Mesothelial cell of epicardium (in vitro differentiated cells): ENCODE measurements at regions not wholly inside any gene's neighbourhood (a gene's known extent, or its start where the extent isn't known, plus 50 kb on each side); places are given as distances from the start of the nearest gene placed in this dataset.

Experiments used
- DNase-seq, 2 experiments: peaks; one replicate each; pipeline ENCODE4 v3.0.0; 2021; ENCODE audit warnings: low spot score in 2 of 2; ENCODE audit not compliant: unreplicated experiment in 2 of 2
- H3K27ac Mint-ChIP-seq: 2 replicates; pipeline ENCODE4 v1.8.0; 2021; ENCODE audit warnings: mixed read lengths
- H3K27me3 Mint-ChIP-seq: 2 replicates; pipeline ENCODE4 v1.8.0; 2021; ENCODE audit warnings: low read depth, mixed read lengths
- H3K36me3 Mint-ChIP-seq: 2 replicates; pipeline ENCODE4 v1.8.0; 2021; ENCODE audit warnings: mixed read lengths
- H3K4me1 Mint-ChIP-seq: 2 replicates; pipeline ENCODE4 v1.8.0; 2021; ENCODE audit warnings: mixed read lengths
- H3K4me3 Mint-ChIP-seq: 2 replicates; pipeline ENCODE4 v1.8.0; 2021; ENCODE audit warnings: mild to moderate bottlenecking, moderate library complexity, mixed read lengths
- H3K9me3 Mint-ChIP-seq: 2 replicates; pipeline ENCODE4 v1.8.0; 2021; ENCODE audit warnings: mixed read lengths
- TF ChIP-seq, protein P1 (sequence below): fragments of 200-600 bp; sonication (generic); IDR thresholded peaks from one replicate; pipeline ENCODE4 v1.5.0; 2021; ENCODE audit warnings: antibody characterized with exemption; ENCODE audit not compliant: unreplicated experiment

DNA sequence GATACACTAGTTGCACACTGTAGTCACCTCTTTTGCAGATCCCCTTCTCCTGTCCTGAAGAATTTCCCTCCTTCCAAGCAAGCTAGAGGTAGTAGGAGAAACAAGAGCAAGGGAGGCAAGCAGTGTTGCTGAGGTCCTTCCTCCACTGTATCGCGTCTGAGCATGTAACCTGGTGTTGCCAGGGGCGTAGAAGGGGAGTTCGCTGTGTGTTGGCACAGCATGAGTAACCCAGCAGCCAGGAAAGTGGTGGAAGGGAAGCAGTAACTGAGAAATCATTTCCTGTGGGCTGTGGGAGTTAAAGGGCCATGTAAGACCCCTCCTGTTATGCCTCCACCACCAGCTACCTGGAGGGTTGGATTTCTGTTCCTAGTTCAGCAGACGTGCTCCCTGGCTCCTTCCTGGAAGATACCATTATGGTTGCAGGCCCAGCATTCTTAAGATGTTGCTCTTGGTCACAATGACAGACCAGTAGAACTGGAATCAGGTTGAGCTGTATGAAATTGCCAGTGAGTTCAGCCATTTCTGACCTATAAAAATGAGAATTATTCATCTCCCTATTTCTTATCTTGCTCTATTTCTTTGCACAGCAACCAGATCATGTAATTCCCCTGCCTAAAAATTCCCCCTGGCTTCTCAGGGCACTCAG, 215.3 kb upstream of the TOPAZ1 start:
- TF ChIP-seq, protein P1, sequence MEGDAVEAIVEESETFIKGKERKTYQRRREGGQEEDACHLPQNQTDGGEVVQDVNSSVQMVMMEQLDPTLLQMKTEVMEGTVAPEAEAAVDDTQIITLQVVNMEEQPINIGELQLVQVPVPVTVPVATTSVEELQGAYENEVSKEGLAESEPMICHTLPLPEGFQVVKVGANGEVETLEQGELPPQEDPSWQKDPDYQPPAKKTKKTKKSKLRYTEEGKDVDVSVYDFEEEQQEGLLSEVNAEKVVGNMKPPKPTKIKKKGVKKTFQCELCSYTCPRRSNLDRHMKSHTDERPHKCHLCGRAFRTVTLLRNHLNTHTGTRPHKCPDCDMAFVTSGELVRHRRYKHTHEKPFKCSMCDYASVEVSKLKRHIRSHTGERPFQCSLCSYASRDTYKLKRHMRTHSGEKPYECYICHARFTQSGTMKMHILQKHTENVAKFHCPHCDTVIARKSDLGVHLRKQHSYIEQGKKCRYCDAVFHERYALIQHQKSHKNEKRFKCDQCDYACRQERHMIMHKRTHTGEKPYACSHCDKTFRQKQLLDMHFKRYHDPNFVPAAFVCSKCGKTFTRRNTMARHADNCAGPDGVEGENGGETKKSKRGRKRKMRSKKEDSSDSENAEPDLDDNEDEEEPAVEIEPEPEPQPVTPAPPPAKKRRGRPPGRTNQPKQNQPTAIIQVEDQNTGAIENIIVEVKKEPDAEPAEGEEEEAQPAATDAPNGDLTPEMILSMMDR = no peak
- no peaks in the 10 kb centered on the region for H3K9me3 Mint-ChIP-seq
- peaks cover 72% of the 10 kb centered on the region for H3K27me3 Mint-ChIP-seq
- no peak overlapping the region for H3K4me3 Mint-ChIP-seq
- DNase-seq = no peak
- H3K4me1 Mint-ChIP-seq = peaks cover 7% of the 10 kb centered on the region
- no peak overlapping the region for H3K27ac Mint-ChIP-seq
- no peaks in the 10 kb centered on the region for H3K36me3 Mint-ChIP-seq

DNA sequence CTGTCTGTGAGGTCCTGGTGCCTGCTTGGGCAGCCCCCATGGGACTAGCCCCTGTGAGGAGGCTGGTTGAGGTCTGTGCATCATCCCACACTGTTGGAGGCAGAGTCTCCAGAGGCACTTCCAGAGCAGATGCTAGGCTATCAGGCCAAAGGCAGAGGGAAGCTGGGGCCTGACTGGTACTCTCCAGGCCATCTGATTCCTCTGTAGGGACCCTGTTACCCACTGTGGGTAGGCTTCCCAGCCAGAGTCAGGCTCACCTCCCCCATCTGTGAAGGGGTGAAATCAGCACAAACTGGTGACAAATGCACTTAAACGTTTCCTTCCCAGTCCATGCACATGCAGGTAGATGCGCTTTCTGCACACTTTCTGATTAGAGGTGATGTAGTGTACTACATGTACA, 212.6 kb upstream of the TOPAZ1 start:
- H3K9me3 Mint-ChIP-seq = no peaks in the 10 kb centered on the region
- DNase-seq = no peak
- H3K27me3 Mint-ChIP-seq = peaks cover 57% of the 10 kb centered on the region
- no peaks in the 10 kb centered on the region for H3K4me1 Mint-ChIP-seq
- TF ChIP-seq, protein P1 = no peak
- no peak overlapping the region for H3K4me3 Mint-ChIP-seq
- no peak overlapping the region for H3K27ac Mint-ChIP-seq
- no peaks in the 10 kb centered on the region for H3K36me3 Mint-ChIP-seq

DNA sequence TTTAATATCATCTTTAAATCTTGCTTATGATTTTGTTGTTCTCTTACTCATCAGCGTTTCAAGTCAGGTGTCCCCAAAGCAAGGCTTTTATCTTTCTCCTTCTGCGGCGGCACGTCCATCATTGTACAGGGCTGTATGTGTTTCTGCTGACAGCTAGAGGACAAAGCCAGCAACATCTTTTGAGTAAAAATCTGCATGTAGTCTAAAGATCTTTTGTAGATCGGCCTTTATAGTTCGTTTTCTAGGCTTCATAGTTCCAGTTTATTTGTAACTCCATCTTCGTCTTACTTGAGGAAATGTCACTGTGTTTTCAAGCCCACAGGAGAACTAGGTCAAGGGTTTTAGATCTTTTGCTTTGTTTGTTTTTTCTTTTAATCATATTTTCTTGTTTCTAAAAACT, 211.4 kb upstream of the TOPAZ1 start:
- TF ChIP-seq, protein P1 = no peak
- H3K27ac Mint-ChIP-seq = no peak overlapping the region
- H3K4me3 Mint-ChIP-seq = no peak overlapping the region
- no peaks in the 10 kb centered on the region for H3K4me1 Mint-ChIP-seq
- H3K36me3 Mint-ChIP-seq = no peaks in the 10 kb centered on the region
- DNase-seq = no peak
- H3K27me3 Mint-ChIP-seq = peaks cover 46% of the 10 kb centered on the region
- no peaks in the 10 kb centered on the region for H3K9me3 Mint-ChIP-seq

DNA sequence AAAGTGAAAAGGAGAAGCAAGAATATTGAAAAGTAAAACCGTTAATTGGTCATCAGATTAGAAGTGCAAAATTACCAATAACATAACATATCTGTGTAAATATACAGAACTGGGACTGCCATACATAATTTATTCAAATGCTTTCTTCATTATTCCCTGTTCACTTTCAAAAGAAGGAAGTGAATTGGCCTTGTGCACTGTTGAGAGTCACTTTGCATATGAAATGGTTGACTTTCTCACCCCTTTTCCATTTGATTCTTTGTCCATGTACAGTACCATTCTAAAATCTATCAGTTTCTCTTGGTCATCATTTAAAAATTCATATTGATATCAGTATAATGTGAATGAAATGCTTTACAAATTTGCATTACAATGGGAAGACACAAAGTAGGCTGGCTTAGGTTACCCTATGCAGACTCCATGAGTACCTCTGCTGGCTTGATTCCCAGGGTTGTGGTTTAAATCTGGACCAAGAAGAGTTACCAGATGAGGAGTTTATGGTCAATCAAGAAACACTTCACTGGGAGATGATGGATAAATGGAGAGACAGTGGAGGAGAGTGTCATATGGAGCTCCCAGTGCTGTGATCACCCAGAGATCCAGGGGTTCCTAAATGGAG, 210.9 kb upstream of the TOPAZ1 start:
- no peaks in the 10 kb centered on the region for H3K9me3 Mint-ChIP-seq

DNA sequence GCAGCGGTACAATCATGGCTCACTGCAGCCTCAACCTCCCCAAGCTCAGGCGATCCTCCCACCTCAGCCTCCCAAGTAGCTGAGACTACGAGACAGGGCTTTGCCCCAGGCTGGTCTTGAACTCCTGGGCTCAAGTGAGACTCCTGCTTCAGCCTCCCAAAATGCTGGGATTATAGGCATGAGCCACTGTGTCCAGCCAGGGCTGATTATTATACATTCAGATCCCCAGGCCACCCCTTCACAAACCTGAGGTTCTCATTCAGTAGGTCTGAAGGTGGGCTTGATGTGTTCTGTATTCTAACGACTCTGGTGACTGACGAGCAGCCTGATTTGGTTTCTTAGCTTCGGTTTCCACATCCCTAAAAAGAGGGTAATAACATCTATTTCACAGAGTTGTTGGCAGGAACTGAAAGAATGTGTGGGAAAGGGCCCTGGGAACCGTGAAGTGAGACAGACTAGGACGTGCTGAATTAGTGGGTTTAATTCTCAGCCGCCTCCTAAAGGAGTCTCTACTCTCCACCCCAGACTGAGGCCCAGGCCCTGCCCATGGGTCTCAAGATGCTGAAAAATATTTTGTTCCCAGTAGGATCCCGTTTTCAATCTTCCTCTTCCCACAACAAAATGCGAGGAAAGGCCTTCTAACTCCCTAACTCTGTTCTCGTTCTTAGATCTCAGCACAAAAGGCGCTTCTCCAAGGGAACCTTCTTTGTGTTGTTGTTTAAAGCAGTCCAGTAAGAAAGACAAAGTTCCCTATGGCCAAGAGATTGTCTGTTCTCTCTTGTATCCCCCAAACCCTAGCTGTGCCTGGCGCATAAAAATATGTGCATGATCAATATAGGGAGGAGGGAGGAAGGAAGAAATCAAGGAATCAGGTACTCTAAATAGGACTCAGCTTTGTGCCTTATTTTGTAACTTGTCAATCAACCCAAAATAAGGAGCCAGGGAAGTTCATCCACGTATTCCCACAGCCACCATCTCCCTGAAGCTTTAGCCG, 210.0 kb upstream of the TOPAZ1 start:
- Mint-ChIP-seq H3K4me1 (no peaks in the 10 kb centered on the region), H3K4me3 (no peak overlapping the region), H3K9me3 (no peaks in the 10 kb centered on the region), H3K27me3 (peaks cover 43% of the 10 kb centered on the region), H3K27ac (no peak overlapping the region), H3K36me3 (no peaks in the 10 kb centered on the region)
- TF ChIP-seq, protein P1 = no peak
- DNase-seq = no peak

More for the DNA sequence above, 210.9 kb upstream of the TOPAZ1 start:
- Mint-ChIP-seq H3K27ac (no peak overlapping the region), H3K27me3 (peaks cover 46% of the 10 kb centered on the region), H3K36me3 (no peaks in the 10 kb centered on the region), H3K4me1 (no peaks in the 10 kb centered on the region), H3K4me3 (no peak overlapping the region)
- DNase-seq = no peak
- TF ChIP-seq, protein P1 = no peak
